GM21515 (cell line): ENCODE measurements at regions not wholly inside any gene's neighbourhood (a gene's known extent, or its start where the extent isn't known, plus 50 kb on each side); places are given as distances from the start of the nearest gene placed in this dataset.

Source experiments
- ATAC-seq: cut with Tn5 transposase; IDR thresholded peaks from one replicate; pipeline ENCODE4 v1.9.1; 2021; ENCODE audit not compliant: unreplicated experiment

DNA sequence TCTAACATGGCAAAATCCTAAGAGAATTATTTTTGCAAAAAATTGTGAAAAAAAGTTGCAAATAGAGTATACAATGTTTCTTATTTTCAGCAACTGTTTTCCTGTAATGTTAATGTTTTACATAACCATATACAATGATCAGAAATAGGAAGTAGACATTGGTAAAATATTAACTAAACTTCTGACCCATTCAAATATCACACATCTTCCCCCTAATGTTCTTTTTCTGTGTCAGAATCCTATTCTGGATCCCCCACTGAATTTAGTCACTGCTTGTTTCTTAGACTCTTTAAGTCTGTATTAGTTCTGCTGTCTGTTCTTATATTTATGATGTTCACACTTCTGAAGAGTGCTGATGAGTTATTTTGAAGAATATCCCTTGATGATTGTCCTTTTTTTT, 62.0 kb downstream of the HFE start:
- no peak for ATAC-seq

- no peak for ATAC-seq
These were observed 65.2 kb downstream of the HFE start for GRCh38 chr6:26152226-26153101.

DNA sequence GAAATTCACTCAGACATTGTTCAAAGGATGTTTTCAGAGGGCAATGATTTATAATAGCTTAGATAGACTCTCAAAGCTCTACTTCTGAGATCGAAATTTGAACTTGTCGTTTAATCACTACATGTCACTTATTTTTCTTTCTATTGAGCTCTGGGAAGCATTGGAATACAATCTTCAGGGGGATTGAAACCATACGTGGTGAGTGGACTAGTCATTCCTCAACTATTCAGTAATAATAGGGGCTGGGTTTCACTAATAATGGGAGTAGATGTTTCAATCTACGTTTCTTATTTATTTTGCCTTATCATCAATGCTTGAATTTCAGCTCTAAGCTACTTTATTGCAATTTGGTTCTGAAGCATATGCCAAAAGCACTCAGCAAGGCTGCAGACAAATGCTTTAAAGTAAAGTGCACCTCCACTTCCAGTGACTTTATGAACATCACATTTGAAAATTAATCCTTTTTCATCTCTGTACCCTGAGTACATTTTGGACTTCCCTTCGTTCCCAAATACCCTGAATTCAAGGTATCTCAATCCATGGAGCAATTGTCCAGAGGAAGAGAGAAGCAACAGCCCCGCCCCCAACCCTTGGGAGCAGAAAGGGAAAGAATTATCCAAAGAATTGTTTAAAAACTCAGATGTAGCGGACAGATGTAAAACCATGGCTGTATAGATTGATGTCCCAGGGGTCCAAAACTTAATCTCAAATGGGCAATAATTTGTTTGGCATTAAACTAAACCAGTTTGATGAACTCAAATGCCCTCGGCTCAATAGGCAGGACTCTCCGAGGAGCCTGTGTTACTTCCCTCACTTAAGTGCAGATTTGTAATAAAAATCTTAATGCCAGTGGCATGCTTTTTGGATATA, 68.1 kb downstream of the HFE start:
- ATAC-seq: no peak

GRCh38 chr6:26156105-26156849, 69.0 kb downstream of the HFE start:
- ATAC-seq: peak; percentile 45

DNA sequence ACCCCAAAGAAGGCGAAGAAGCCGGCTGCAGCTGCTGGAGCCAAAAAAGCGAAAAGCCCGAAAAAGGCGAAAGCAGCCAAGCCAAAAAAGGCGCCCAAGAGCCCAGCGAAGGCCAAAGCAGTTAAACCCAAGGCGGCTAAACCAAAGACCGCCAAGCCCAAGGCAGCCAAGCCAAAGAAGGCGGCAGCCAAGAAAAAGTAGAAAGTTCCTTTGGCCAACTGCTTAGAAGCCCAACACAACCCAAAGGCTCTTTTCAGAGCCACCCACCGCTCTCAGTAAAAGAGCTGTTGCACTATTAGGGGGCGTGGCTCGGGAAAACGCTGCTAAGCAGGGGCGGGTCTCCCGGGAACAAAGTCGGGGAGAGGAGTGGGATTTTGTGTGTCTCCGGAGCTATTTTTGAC, 69.6 kb downstream of the HFE start:
- ATAC-seq: peak; percentile 6

DNA sequence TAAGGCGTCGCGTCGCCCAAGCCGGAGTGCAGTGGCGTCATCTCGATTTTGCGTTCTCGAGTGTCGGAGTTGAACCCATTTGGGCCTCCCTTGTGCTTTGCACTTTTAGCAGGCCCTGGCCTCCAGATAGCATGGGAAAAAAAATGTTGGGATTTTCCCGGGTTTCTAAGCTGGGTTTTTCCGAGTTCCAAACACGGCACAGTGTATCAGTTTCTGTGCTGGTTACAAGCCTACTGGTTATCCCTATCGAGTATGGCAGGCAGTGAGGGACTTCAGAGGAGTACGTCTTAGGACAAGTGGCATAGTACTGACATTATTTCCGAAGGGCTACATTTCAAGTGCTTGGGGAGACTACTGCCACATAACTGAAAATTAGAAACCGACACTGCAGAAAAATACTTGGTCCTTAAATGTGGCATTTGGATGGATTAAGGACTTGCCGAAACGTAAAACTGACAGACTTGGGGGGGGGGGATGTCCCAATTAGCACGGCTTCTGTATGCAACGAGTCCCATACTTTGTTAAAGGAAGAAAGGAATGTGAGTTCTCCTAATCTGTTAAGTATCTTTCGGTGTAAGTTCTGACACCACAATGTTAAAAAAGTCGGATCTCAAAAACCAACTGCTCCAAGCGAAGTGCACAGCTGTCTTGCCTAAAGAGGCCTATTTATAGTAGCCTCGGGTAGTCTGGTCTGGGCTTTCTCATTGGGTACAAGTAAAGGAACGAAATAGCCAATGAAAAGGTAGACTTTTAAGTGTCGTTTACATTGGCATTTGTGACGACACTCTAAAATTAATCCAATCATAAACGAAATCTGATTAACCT, 70.2 kb downstream of the HFE start:
- ATAC-seq: peak; percentile 50

DNA sequence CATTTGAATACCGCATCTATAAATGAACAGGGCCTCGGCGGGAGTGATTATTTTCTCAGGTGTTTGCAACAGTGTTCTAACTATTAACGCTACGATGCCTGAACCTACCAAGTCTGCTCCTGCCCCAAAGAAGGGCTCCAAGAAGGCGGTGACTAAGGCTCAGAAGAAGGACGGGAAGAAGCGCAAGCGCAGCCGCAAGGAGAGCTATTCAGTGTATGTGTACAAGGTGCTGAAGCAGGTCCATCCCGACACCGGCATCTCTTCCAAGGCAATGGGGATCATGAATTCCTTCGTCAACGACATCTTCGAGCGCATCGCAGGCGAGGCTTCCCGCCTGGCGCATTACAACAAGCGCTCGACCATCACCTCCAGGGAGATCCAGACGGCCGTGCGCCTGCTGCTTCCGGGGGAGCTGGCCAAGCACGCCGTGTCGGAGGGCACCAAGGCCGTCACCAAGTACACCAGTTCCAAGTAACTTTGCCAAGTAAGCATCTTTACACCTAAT, 70.9 kb downstream of the HFE start:
- peak; percentile 52 for ATAC-seq

- no peak for ATAC-seq
These were observed 71.5 kb downstream of the HFE start for GRCh38 chr6:26158581-26159356.

- ATAC-seq: no peak
These were observed 72.4 kb downstream of the HFE start for GRCh38 chr6:26159357-26160273.

- no peak for ATAC-seq
These were observed 74.1 kb downstream of the HFE start for GRCh38 chr6:26161322-26161721.

- ATAC-seq: no peak
These were observed 75.2 kb downstream of the HFE start for GRCh38 chr6:26162399-26162798.

- no peak for ATAC-seq
These were observed 76.3 kb downstream of the HFE start for GRCh38 chr6:26163427-26164119.

DNA sequence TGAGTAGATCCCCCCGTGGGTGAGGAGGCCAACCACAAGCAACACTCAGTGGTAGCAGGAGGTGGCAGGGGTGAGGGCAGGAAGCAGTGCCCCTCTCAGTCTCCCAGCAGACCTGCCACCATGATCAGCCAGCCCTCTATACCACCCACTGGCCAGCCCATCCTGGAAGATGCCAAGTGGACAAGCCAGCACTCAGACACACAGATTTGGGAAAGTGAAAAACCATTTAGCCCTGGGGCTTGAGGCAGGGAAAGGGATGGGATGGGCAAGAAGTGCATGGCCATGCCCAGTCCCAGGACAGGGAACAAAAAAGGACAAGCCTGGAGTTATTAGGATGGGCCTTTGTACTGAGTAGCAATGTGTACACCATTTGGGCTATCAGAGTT, 76.9 kb downstream of the HFE start:
- ATAC-seq: no peak

- no peak for ATAC-seq
These were observed 78.1 kb downstream of the HFE start for GRCh38 chr6:26165261-26165790.

DNA sequence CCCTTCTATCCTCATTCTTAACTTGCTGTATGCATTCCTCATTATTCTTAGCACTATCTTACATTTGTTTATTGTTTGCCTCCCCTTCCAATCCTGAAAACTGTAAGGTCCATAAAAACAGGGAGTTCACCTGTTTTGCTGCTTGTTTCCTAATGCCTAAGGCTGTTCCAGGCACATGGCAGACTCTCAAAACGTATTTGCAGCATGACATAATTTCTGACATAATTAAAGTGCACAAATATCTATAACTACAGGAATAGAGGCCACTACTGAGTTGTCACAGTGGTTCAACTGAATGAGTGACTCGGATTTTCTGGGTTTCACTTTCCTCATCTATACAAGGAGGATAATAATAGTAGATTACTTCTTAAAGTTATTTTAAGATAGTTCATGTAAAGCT, 83.0 kb downstream of the HFE start:
- no peak for ATAC-seq

DNA sequence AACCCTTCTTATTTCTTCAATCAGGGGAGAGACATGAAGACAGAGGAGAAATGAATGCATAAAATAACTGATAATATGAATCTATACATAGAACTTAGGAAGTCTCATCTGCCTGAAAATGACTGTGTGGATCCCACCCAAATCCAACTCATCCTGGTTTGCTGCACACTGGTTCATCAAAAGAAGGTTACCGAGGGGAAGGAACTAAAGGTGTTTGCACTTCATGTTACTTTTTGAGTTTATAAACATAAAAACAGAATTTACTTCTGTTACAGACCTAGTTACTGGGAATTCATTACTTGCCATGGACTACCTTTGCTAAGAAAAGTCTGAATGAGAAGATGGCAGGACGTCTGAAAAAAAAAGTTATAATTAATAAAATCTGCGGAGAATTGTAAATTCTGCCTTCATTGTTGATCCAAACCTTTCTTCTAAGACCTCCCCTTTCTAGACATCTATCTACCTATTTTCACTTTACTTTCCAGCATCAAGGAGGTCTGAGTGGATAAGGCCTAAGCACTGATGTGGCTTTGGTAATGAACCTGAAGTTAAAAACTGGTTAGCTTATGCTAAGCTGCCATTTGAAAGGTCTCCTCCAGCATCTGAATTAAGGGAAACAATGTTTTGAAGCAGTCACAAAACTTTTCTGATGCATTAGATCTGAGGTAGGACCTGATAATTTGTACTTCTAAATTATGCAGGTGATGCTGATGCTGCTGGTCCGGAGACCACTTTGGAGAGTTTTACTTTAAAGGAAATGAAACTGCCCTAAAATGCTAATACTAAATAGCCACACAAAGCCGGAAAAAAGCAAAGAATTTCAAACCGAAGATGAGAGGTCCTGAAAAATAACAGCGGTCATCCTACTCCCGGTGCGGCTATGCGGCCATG, 84.0 kb downstream of the HFE start:
- ATAC-seq: peak; percentile 2

- peak; percentile 31 for ATAC-seq
These were observed 85.4 kb downstream of the HFE start for GRCh38 chr6:26172608-26172968.
